Lung (tissue), 11 donors: ENCODE measurements at regions not wholly inside any gene's neighbourhood (a gene's known extent, or its start where the extent isn't known, plus 50 kb on each side); places are given as distances from the start of the nearest gene placed in this dataset.

Experiments used
- ATAC-seq: fragments of 200-7000 bp; cut with Tn5 transposase; one replicate; pipeline ENCODE4 v1.9.1; 2020; ENCODE audit warnings: moderate number of reproducible peaks; ENCODE audit not compliant: insufficient read depth, low FRiP score
- DNase-seq, 3 donors: peaks; one replicate each; pipeline ENCODE4 v3.0.0-alpha.2; 2013 to 2017
- H3K27ac ChIP-seq, 2 donors: one replicate each; pipeline ENCODE4 v1.5.1; 2013; ENCODE audit warnings: mild to moderate bottlenecking in 2 of 2, moderate library complexity in 2 of 2, control low read depth in 1 of 2, inconsistent platforms in 1 of 2, low read depth in 1 of 2, low read length in 1 of 2
- H3K27me3 ChIP-seq, 3 donors: one replicate each; pipeline ENCODE4 v1.5.1; 2013; ENCODE audit warnings: low read length in 2 of 3; ENCODE audit not compliant: control insufficient read depth in 3 of 3, insufficient read depth in 3 of 3
- H3K36me3 ChIP-seq, 4 donors: one replicate each; pipeline ENCODE4 v1.5.1; 2013; ENCODE audit warnings: low read length in 4 of 4, mild to moderate bottlenecking in 1 of 4, moderate library complexity in 1 of 4; ENCODE audit not compliant: control insufficient read depth in 4 of 4, insufficient read depth in 4 of 4
- H3K4me1 ChIP-seq, 5 donors: one replicate each; pipeline ENCODE4 v1.5.1; 2013; ENCODE audit warnings: low read length in 5 of 5, mild to moderate bottlenecking in 2 of 5, moderate library complexity in 1 of 5; ENCODE audit not compliant: control insufficient read depth in 5 of 5, insufficient read depth in 5 of 5
- H3K4me3 ChIP-seq: one replicate; pipeline ENCODE4 v1.5.1; 2013; ENCODE audit warnings: mild to moderate bottlenecking, control low read depth, moderate library complexity
- H3K9ac ChIP-seq, 2 donors: one replicate each; pipeline ENCODE4 v1.5.1; 2013; ENCODE audit warnings: low read length in 2 of 2, control low read depth in 1 of 2; ENCODE audit not compliant: insufficient read depth in 1 of 2
- H3K9me3 ChIP-seq, 4 donors: one replicate each; pipeline ENCODE4 v1.5.1; 2013; ENCODE audit warnings: low read length in 3 of 4, mild to moderate bottlenecking in 1 of 4, moderate library complexity in 1 of 4; ENCODE audit not compliant: control insufficient read depth in 4 of 4, insufficient read depth in 3 of 4
- WGBS, 2 donors: extraction: QIAGEN DNeasy Blood & Tissue Kit; methylation state at CpG; one replicate each; pipeline ENCODE4 v1.1.7; 2013; 5-methylcytosine and 5-hydroxymethylcytosine counted together
- TF ChIP-seq, protein P1 (sequence below): IDR thresholded peaks from 2 replicates; pipeline ENCODE4 v1.5.1; 2012; ENCODE audit warnings: mild to moderate bottlenecking; ENCODE audit errors: control extremely low read depth, extremely low read depth
- donor health status: control.
- donor health status: control.
- donor health status: Bipolar disorder and iron deficiency.
- donor health status: healthy.
- donor health status: DM: yes; HTN: yes; CAD: no.

- Histone ChIP-seq H3K27me3 (no peaks in the 10 kb centered on the region), H3K36me3 (no peaks in the 10 kb centered on the region), H3K9me3 (no peaks in the 10 kb centered on the region), H3K4me3 (no peak overlapping the region), H3K9ac (no peak overlapping the region), H3K27ac (no peak overlapping the region), H3K4me1 (peaks cover 0 to 12% (median 0%) of the 10 kb centered on the region in 5 donors)
- TF ChIP-seq, protein P1, sequence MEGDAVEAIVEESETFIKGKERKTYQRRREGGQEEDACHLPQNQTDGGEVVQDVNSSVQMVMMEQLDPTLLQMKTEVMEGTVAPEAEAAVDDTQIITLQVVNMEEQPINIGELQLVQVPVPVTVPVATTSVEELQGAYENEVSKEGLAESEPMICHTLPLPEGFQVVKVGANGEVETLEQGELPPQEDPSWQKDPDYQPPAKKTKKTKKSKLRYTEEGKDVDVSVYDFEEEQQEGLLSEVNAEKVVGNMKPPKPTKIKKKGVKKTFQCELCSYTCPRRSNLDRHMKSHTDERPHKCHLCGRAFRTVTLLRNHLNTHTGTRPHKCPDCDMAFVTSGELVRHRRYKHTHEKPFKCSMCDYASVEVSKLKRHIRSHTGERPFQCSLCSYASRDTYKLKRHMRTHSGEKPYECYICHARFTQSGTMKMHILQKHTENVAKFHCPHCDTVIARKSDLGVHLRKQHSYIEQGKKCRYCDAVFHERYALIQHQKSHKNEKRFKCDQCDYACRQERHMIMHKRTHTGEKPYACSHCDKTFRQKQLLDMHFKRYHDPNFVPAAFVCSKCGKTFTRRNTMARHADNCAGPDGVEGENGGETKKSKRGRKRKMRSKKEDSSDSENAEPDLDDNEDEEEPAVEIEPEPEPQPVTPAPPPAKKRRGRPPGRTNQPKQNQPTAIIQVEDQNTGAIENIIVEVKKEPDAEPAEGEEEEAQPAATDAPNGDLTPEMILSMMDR: no peak
- DNase-seq (no peak), ATAC-seq (no peak)
- 56 to 69% methylated on average over 3 of the region's 3 CpGs for WGBS, 2 donors
These were observed 433.5 kb upstream of the FAT3 start for GRCh38 chr11:91791171-91791468.

GRCh38 chr11:91790346-91791170 lies 434.1 kb upstream of the FAT3 start:
- H3K27me3 ChIP-seq: no peaks in the 10 kb centered on the region

DNA sequence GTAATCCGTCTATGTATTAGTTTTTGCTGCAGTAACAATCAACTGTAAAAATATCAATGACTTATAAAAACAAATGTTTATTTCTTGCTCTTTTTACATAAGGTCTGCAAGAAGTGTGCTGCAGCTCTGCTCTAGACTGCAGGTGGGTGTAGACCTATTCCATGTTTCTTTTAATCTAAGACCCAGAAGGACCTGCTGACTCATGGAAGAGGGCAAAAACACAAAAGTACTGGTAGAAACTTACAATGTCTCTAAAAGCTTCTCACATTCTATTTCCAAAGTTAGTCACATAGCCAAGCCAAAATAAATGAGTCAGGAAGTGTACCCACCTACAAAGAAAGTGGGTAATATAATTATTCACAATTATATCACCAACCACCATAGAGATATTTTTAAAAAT lies 435.9 kb upstream of the FAT3 start:
- ATAC-seq (no peak), DNase-seq (no peak)
- Histone ChIP-seq H3K27me3 (no peaks in the 10 kb centered on the region), H3K9ac (no peak overlapping the region), H3K4me3 (no peak overlapping the region), H3K27ac (no peak overlapping the region), H3K4me1 (peaks cover 0 to 5% (median 0%) of the 10 kb centered on the region in 5 donors), H3K36me3 (no peaks in the 10 kb centered on the region), H3K9me3 (no peaks in the 10 kb centered on the region)
- 94 to 95% methylated on average over 1 of the region's 1 CpG for WGBS, 2 donors
- TF ChIP-seq, protein P1: no peak

More at GRCh38 chr11:91790346-91791170, 434.1 kb upstream of the FAT3 start:
- Histone ChIP-seq H3K4me1 (peaks cover 0 to 12% (median 0%) of the 10 kb centered on the region in 5 donors), H3K27ac (no peak overlapping the region), H3K4me3 (no peak overlapping the region), H3K9ac (no peak overlapping the region), H3K36me3 (no peaks in the 10 kb centered on the region), H3K9me3 (no peaks in the 10 kb centered on the region)
- WGBS, 2 donors: 74 to 77% methylated on average over 6 of the region's 6 CpGs
- DNase-seq (peak; percentile 77 to 88 (median 82)), ATAC-seq (no peak)
- TF ChIP-seq, protein P1: no peak
